Neuron (in vitro differentiated cells): ENCODE measurements at regions not wholly inside any gene's neighbourhood (a gene's known extent, or its start where the extent isn't known, plus 50 kb on each side); places are given as distances from the start of the nearest gene placed in this dataset.

Experiments used
- H2AFZ ChIP-seq: one replicate; pipeline ENCODE4 v1.6.1; 2013; ENCODE audit warnings: low read depth, mild to moderate bottlenecking, inconsistent platforms, low read length, moderate library complexity
- H3K27me3 ChIP-seq: one replicate; pipeline ENCODE4 v1.6.1; 2013; ENCODE audit warnings: low read length; ENCODE audit not compliant: insufficient read depth
- H3K36me3 ChIP-seq: one replicate; pipeline ENCODE4 v1.6.1; 2013; ENCODE audit warnings: low read length; ENCODE audit not compliant: insufficient read depth
- H3K4me1 ChIP-seq: one replicate; pipeline ENCODE4 v1.6.1; 2013; ENCODE audit warnings: low read length; ENCODE audit not compliant: insufficient read depth
- H3K4me3 ChIP-seq: 2 replicates; pipeline ENCODE4 v1.5.1; 2013; ENCODE audit warnings: mild to moderate bottlenecking, low read length, moderate library complexity
- H3K9me3 ChIP-seq: one replicate; pipeline ENCODE4 v1.6.1; 2013; ENCODE audit warnings: low read length

DNA sequence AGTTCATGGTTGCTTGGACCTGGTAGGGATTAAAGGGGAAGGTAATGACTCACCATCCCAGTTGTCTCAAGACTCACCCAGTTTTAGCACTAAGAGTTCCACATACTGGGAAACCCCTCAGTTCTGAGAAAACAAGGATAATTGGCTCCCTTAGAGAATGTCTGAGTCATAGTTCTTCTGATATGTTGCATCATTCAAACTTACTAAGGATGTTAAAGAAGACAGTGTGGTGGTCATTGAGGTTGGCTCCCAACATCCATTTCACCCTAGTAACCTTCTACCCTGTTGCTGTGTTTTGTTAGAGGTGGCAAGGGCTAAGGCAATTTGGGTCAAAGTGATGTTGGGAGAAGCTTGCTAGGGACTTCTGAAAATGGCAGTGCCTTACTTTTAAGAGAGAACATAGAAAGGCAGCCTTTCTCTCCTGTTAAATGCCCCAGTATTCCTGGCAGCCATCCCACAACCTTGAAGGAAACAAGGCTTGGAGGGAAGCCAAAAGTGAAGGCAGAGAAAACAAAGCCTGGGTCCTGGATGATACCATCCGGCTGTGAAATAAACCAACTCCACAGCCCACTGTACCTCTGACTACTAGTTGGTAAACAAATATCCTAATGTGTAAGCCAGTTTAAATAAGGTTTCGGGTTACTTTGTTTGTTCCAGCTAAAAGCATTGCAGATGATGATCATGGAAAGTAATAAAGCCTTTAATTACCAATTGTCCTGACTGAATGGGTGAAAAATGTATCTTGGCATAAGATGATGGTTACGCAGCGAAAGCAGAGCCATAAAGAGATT, 80.4 kb upstream of the ADAMTSL1 start:
- no peaks in the 10 kb centered on the region for H3K36me3 ChIP-seq
- H3K4me3 ChIP-seq: no peak overlapping the region
- H3K4me1 ChIP-seq: no peaks in the 10 kb centered on the region
- H3K9me3 ChIP-seq: no peaks in the 10 kb centered on the region
- no peaks in the 10 kb centered on the region for H3K27me3 ChIP-seq
- H2AFZ ChIP-seq: no peak overlapping the region

GRCh38 chr9:18394847-18395351, 79.1 kb upstream of the ADAMTSL1 start:
- H3K9me3 ChIP-seq: no peaks in the 10 kb centered on the region
- no peak overlapping the region for H2AFZ ChIP-seq
- H3K4me1 ChIP-seq: no peaks in the 10 kb centered on the region

GRCh38 chr9:18396102-18396728, 77.7 kb upstream of the ADAMTSL1 start:
- H3K4me3 ChIP-seq: no peak overlapping the region

More at GRCh38 chr9:18394847-18395351, 79.1 kb upstream of the ADAMTSL1 start:
- H3K4me3 ChIP-seq: no peak overlapping the region
- no peaks in the 10 kb centered on the region for H3K36me3 ChIP-seq
- H3K27me3 ChIP-seq: no peaks in the 10 kb centered on the region

DNA sequence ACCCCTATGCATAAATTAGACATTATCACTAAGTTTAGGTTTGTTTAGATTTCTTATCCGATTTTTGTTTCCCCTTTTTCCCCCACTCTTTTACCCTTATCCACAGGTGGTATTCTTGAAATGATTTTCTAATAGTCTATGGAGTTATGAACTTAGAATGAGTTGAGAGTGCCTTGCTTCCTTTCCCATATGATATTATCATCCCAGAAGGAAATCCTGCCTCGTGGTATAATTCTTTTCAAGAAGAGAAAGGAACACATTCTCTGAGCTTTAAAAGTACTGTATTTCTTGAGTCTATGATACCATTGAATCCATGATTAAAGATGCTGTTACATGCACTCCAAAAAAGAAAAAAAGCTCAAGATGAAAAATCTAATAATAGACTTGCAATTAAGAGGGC, 76.9 kb upstream of the ADAMTSL1 start:
- no peak overlapping the region for H2AFZ ChIP-seq
- H3K9me3 ChIP-seq: no peaks in the 10 kb centered on the region
- no peak overlapping the region for H3K4me3 ChIP-seq
- no peaks in the 10 kb centered on the region for H3K27me3 ChIP-seq
- H3K36me3 ChIP-seq: no peaks in the 10 kb centered on the region
- no peaks in the 10 kb centered on the region for H3K4me1 ChIP-seq

More at GRCh38 chr9:18396102-18396728, 77.7 kb upstream of the ADAMTSL1 start:
- Histone ChIP-seq H3K27me3 (no peaks in the 10 kb centered on the region), H3K36me3 (no peaks in the 10 kb centered on the region), H2AFZ (no peak overlapping the region), H3K9me3 (no peaks in the 10 kb centered on the region), H3K4me1 (no peaks in the 10 kb centered on the region)

GRCh38 chr9:18398038-18398437, 75.9 kb upstream of the ADAMTSL1 start:
- Histone ChIP-seq H2AFZ (no peak overlapping the region), H3K4me1 (no peaks in the 10 kb centered on the region), H3K4me3 (no peak overlapping the region), H3K9me3 (no peaks in the 10 kb centered on the region), H3K27me3 (no peaks in the 10 kb centered on the region), H3K36me3 (no peaks in the 10 kb centered on the region)

DNA sequence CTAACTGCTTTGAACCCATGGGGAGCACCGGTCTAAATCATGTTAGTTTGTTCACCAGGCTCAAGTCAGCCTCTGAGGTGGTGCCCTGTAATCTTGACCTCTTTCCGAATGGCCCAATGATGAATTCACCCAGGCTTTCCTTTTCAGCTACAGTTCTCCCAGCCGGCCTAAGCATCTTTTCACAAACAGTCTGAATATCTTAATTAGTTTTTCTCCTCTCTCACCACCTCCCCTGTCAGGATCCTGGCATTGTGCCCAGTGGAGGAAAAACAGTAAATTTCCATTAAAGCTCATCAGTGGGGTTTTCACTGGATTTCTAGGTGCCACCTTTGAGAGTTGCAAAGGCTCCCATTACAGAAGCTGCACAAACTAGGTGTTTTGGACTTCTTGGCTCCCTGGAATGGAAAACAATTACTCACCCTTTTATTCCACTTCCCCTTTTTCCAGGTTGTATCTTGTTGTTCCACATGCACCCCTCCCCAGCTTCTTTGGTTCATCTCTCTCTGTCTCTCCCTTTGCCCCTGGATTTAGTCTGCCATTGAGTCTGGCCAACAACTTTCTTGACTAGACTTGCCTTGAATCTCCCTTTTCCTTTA, 69.4 kb upstream of the ADAMTSL1 start:
- Histone ChIP-seq H3K4me1 (peaks cover 6% of the 10 kb centered on the region), H3K4me3 (no peak overlapping the region), H3K9me3 (no peaks in the 10 kb centered on the region), H3K36me3 (no peaks in the 10 kb centered on the region), H3K27me3 (no peaks in the 10 kb centered on the region), H2AFZ (no peak overlapping the region)

DNA sequence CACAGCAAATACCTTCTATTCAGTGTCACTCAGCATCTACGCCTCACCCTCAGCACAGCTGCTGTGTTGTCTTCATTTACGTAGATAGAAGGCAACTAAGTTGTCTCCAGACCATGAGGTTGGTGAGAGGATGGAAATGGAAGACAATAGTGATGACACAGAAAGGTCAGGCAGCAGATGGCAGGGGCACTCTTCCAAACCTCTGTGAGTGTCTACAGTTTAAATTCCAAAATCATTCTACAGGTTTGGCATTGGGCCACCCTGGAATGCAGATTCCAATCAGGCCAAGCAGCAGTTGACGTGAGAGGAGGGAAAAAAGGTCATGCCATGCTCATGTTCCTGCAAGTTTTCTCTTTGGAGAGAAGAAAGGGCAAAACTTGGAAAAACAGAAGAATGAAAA, 68.7 kb upstream of the ADAMTSL1 start:
- no peaks in the 10 kb centered on the region for H3K36me3 ChIP-seq
- no peaks in the 10 kb centered on the region for H3K27me3 ChIP-seq
- no peak overlapping the region for H3K4me3 ChIP-seq
- no peaks in the 10 kb centered on the region for H3K9me3 ChIP-seq
- H2AFZ ChIP-seq: no peak overlapping the region
- peaks cover 6% of the 10 kb centered on the region for H3K4me1 ChIP-seq

GRCh38 chr9:18410983-18411382, 63.0 kb upstream of the ADAMTSL1 start:
- Histone ChIP-seq H3K9me3 (no peaks in the 10 kb centered on the region), H3K4me1 (no peaks in the 10 kb centered on the region), H3K4me3 (no peak overlapping the region), H2AFZ (no peak overlapping the region), H3K27me3 (no peaks in the 10 kb centered on the region), H3K36me3 (no peaks in the 10 kb centered on the region)

DNA sequence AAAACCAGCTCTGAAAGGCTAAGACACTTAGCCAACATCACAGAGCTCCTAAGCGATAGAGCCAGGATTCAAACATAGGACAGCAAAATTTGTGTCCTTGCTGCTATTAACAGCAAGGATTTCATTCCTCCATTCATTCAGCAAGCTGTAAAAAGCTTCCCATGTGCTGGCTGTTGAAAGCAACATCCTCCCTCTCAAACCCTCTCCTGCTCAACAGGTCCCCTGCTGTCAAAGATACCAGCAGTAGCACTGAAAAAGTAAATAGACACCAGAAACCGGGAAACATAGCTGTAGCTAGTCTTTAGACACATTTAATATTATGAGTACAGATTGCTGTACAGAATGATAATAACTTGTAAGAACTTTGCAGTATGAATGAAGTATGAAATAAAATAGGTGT, 52.6 kb upstream of the ADAMTSL1 start:
- Histone ChIP-seq H3K27me3 (no peaks in the 10 kb centered on the region), H3K4me3 (no peak overlapping the region), H3K4me1 (no peaks in the 10 kb centered on the region)

DNA sequence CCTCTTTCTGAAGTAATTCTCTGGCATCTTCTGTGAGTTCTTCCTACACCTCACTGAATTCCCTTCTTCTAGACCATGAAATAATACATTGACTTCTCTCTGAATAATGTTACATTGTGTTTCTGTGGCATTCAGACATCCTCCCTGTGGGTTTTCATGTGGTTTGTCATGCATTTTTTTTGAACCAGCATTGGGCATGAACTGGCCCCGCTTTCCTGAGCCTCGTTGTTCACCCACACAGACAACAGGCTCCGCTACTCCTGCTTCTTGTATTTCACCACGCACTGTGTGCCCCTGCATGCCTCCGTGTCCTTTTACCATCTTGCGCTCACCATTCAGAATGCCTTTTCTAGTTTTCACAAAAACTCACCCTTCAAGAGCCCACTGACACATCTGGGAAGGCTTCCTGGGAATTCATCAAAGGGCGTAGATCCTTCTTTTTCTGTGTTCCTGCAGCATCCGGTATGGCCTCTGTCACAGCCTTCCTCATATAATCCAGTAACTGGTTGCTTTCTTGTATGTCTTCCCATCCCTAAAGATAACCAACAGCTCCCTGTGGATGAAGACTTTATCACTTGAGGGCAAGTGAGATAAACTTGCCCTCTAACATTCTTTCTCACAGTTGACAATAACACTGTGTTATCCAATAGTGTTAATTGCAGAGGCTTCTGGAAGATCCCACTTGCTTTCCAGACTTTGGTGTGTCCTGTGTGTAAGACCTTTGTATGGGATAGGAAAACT, 51.5 kb upstream of the ADAMTSL1 start:
- Histone ChIP-seq H3K9me3 (no peaks in the 10 kb centered on the region), H2AFZ (no peak overlapping the region), H3K27me3 (no peaks in the 10 kb centered on the region), H3K4me1 (no peaks in the 10 kb centered on the region), H3K36me3 (no peaks in the 10 kb centered on the region), H3K4me3 (no peak overlapping the region)

More for the DNA sequence above, 52.6 kb upstream of the ADAMTSL1 start:
- no peaks in the 10 kb centered on the region for H3K36me3 ChIP-seq
- no peak overlapping the region for H2AFZ ChIP-seq
- H3K9me3 ChIP-seq: no peaks in the 10 kb centered on the region

GRCh38 chr9:18423791-18424531, 50.0 kb upstream of the ADAMTSL1 start:
- H3K27me3 ChIP-seq: no peaks in the 10 kb centered on the region
- H3K36me3 ChIP-seq: no peaks in the 10 kb centered on the region
- no peaks in the 10 kb centered on the region for H3K4me1 ChIP-seq
- H3K9me3 ChIP-seq: no peaks in the 10 kb centered on the region
- H3K4me3 ChIP-seq: no peak overlapping the region
- no peak overlapping the region for H2AFZ ChIP-seq
